Stimulated activated CD4-positive, alpha-beta T cell treated with anti-CD3 and anti-CD28 coated beads, Interleukin-12 subunit alpha, Interleukin-12 subunit beta, amount 100 ng/mL, for 48 hours (primary cell): ENCODE measurements at regions not wholly inside any gene's neighbourhood (a gene's known extent, or its start where the extent isn't known, plus 50 kb on each side); places are given as distances from the start of the nearest gene placed in this dataset.
"Not testable (repeated sequence)": the region's sequence is repeated elsewhere in the genome, so short reads cannot be mapped to it uniquely, and the experiment has no call there.

ENCODE experiments used
- DNase-seq, 3 donors: peaks; one replicate each; pipeline ENCODE4 v3.0.0-alpha.2; 2020; ENCODE audit warnings: low read depth in 2 of 3, low spot score in 1 of 3

DNA sequence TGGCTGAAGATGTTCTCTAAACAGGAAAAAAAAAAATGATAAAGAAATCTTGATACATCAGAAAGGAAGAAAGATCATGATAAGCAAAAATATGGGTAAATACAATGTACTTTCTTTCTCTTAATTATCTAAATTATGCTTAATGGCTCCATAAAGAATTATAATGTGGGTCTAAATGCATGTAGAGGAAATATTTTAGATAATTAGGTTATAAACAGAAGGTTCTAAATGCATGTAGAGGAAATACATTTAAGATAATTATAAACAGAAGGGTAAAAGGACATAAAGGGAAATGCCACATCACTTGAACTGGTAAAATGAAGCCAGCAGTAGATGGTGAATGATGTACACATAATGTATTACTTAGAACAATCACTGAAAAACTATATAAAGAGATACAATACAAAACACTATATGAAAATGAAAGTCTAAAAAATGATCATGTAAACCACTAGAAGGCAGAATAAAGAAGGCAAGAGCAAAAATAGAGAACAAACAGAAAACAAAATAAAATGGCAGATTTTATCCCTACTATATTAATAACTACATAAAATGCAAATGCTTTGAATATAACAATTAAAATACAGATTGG, 308.4 kb upstream of the CDH2 start:
- DNase-seq: no peak

GRCh38 chr18:28478531-28478930, 301.6 kb upstream of the CDH2 start:
- no peak for DNase-seq

GRCh38 chr18:28476302-28476701, 299.4 kb upstream of the CDH2 start:
- no peak for DNase-seq

DNA sequence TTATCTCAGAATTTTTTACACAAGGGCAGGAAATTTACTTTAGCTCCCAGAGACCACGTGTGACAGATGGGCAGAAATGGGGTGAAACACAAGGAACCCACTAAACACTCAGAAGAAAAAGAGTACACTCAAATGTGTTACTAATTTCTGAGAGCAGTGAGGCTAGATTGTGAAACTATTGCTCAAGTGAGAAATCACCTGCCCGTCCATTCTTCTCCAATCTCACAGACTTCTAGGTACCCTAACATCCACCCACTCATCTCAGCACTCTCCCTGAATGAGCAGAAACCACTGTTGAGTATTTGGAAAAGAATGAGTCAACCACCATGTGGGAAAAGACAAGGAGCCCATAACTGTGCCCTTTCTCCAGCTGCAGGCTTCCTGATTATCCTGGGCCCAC, 293.0 kb upstream of the CDH2 start:
- DNase-seq: no peak

GRCh38 chr18:28468901-28469300, 292.0 kb upstream of the CDH2 start:
- DNase-seq: no peak

DNA sequence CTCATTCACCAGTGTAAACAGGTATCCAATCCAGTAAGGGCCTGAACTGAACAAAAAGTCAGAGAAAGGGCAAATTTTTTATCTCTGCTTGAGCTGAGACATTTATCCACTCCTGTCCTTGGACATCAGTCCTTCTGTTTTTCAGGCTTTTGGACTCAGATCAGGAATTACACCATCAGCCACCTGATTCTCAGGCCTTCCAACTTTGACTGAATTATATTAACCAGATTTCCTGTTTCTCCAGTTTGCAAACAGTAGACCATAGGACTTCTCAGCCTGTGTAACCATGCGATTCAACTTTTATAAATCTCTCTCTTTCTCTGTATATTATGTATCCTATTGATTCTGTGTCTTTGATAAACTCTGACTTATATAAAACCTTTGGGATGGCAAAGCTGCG, 289.3 kb upstream of the CDH2 start:
- no peak for DNase-seq

- DNase-seq: no peak
Measured at GRCh38 chr18:28459587-28459986, 282.7 kb upstream of the CDH2 start.

DNA sequence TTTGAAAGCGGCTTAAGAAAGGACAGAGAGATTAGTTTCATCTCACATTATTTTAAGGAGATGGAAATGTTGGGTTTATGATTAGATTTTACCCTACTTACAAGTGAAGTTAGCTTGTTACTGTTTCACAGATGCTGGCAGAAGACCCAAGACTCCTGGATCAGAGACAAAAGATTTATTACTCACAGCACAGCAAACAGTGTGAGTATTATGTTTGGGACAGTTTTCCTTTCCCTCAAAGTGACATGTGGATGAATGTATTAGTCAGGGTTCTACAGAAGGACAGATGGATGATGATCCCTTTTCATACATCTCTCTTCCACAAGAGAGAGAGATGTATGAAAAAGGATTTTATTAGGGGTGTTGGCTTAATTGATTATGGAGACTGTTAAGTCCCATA, 281.8 kb upstream of the CDH2 start:
- no peak for DNase-seq

- DNase-seq: no peak
Measured at GRCh38 chr18:28457784-28458183, 280.9 kb upstream of the CDH2 start.

GRCh38 chr18:28455971-28456370, 279.0 kb upstream of the CDH2 start:
- no peak for DNase-seq

GRCh38 chr18:28439870-28440269, 262.9 kb upstream of the CDH2 start:
- DNase-seq: no peak

- DNase-seq: no peak
Measured at GRCh38 chr18:28438381-28438780, 261.5 kb upstream of the CDH2 start.

GRCh38 chr18:28432339-28432738, 255.4 kb upstream of the CDH2 start:
- no peak for DNase-seq

DNA sequence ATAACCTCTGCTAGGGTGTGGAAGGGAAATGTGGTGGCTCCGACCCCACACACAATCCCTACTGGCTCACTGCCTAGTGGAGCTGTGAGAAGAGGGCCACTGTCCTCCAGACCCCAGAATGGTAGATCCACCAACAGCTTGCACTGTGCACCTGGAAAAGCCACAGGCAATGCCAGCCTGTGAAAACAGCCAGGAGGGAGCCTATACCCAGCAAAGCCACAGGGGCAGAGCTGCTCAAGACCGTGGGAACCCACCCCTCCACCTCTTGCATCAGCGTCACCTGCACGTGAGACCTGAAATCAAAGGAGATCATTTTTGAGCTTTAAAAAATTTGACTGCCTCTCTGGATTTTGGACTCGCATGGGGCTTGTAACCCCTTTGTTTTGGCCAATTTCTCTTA, 249.0 kb upstream of the CDH2 start:
- no peak for DNase-seq

DNA sequence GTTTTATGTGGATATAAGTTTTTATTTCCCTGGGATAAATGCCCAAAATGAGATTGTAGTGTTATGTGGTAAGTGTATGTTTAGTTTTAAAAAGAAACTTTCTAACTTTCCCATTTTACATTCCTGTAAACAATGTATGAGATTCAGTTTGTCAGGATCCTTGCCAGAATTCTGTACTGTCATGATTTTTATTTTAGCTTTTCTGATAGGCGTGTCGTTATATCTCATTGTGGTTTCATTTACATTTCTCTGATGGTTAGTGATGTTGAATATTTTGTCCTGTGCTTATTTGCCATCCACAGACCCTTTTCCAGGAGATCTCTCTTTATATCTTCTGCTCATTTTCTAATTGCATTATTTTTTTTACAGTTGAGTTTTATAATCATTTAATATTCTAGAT, 245.6 kb upstream of the CDH2 start:
- DNase-seq: no peak

DNA sequence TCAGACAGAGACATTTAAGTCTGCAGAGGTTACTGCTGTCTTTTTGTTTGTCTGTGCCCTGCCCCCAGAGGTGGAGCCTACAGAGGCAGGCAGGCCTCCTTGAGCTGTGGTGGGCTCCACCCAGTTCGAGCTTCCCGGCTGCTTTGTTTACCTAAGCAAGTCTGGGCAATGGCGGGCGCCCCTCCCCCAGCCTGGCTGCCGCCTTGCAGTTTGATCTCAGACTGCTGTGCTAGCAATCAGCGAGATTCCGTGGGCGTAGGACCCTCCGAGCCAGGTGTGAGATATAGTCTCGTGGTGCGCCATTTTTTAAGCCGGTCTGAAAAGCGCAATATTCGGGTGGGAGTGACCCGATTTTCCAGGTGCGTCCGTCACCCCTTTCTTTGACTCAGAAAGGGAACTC, 245.0 kb upstream of the CDH2 start:
- not testable (repeated sequence) for DNase-seq

GRCh38 chr18:28412521-28412920, 235.6 kb upstream of the CDH2 start:
- no peak for DNase-seq

DNA sequence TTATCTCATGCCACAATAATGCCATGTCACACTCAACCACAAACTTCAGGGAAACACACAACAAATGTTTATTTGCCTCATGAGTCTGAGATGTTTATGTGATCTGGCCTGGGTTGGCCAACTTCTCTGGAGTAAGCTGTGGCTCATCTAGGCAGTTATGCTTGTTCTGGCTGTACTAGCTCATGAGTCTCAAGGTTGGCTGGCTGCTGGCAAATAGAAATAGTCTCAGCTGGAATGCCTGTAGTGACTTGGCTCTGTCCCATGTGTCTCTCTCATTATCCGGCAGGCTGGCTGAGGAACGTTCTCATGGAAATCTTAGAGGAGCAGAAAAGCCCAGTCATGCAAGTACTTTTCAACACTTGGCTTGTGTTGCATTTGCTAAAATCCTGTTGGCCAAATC, 234.9 kb upstream of the CDH2 start:
- no peak for DNase-seq

GRCh38 chr18:28409811-28410210, 232.9 kb upstream of the CDH2 start:
- DNase-seq: no peak

- DNase-seq: no peak
Measured at GRCh38 chr18:28408528-28408927, 231.6 kb upstream of the CDH2 start.

- DNase-seq: no peak
Measured at GRCh38 chr18:28407681-28408080, 230.8 kb upstream of the CDH2 start.

GRCh38 chr18:28406533-28406932, 229.6 kb upstream of the CDH2 start:
- DNase-seq: no peak

DNA sequence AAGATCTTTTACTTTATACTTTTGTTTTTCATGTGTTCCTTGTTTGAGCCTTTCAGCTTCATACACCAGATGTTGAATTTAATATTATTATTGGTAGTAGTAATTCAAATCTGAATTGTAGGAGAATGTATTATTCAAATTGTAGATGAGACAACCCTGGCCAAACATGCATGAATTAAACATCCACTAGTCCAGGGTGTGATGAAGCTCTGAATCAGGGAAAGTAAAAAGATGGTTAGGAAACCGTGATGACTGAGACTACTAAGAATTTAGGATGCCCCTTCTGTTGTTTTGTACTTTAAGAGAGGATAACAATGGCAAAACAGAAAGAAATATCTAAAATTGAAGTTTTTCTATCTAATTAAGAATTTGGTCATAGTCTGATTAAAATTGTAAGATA, 227.8 kb upstream of the CDH2 start:
- no peak for DNase-seq
